A673 (cell line): ENCODE measurements at regions not wholly inside any gene's neighbourhood (a gene's known extent, or its start where the extent isn't known, plus 50 kb on each side); places are given as distances from the start of the nearest gene placed in this dataset.

Experiments used
- BruUV-seq: library from RNA; stranded (reverse); fragments of 400-500 nt; replicated peaks from 2 replicates; lab custom pipeline; 2021; lab: Mats Ljungman, UMichigan
- CTCF ChIA-PET: fragments of 300-600 bp; sonication (Branson Sonifier 250); formaldehyde crosslinking; loops from one replicate; lab custom pipeline; 2022; ENCODE audit warnings: antibody characterized with exemption; lab: Charles Lee
- POLR2A ChIA-PET: fragments of 300-600 bp; sonication (Branson Sonifier 250); formaldehyde crosslinking; loops from one replicate; lab custom pipeline; 2022; ENCODE audit warnings: antibody characterized with exemption; ENCODE audit not compliant: low non-redundant PET; lab: Charles Lee
- DNase-seq: peaks from one replicate; pipeline ENCODE4 v3.0.0-alpha.2; 2015; ENCODE audit warnings: low spot score
- H3K27ac ChIP-seq: fragments of 200-600 bp; sonication (generic); 2 replicates; pipeline ENCODE4 v1.5.1; 2016; ENCODE audit warnings: mixed run types, low read depth, mild to moderate bottlenecking, mixed read lengths, antibody characterized with exemption, low read length; ENCODE audit not compliant: poor library complexity, severe bottlenecking
- H3K27me3 ChIP-seq: fragments of 200-600 bp; sonication (generic); replicated peaks from 2 replicates; pipeline ENCODE4 v1.6.1; 2017; ENCODE audit warnings: mixed run types, low read depth, mild to moderate bottlenecking, mixed read lengths, antibody characterized with exemption, low read length; ENCODE audit not compliant: insufficient read depth, poor library complexity
- H3K36me3 ChIP-seq: fragments of 200-600 bp; sonication (generic); 2 replicates; pipeline ENCODE4 v1.6.1; 2016; ENCODE audit warnings: mixed run types, mild to moderate bottlenecking, mixed read lengths, antibody characterized with exemption, low read length; ENCODE audit not compliant: insufficient read depth, poor library complexity, severe bottlenecking
- H3K4me1 ChIP-seq: fragments of 200-600 bp; sonication (generic); 2 replicates; pipeline ENCODE4 v1.6.1; 2017; ENCODE audit warnings: mixed run types, mild to moderate bottlenecking, mixed read lengths, antibody characterized with exemption, low read length; ENCODE audit not compliant: insufficient read depth, poor library complexity, severe bottlenecking
- H3K4me3 ChIP-seq: fragments of 200-600 bp; sonication (generic); 2 replicates; pipeline ENCODE4 v1.5.1; 2016; ENCODE audit warnings: low read depth, mixed run types, mild to moderate bottlenecking, mixed read lengths, low read length; ENCODE audit not compliant: poor library complexity, severe bottlenecking
- H3K9me3 ChIP-seq: fragments of 200-600 bp; sonication (generic); 2 replicates; pipeline ENCODE4 v1.6.1; 2016; ENCODE audit warnings: mixed run types, low read depth, mild to moderate bottlenecking, mixed read lengths, antibody characterized with exemption, low read length; ENCODE audit not compliant: poor library complexity, severe bottlenecking
- CTCF ChIP-seq: fragments of 300-800, 200-600 bp; sonication (generic); conservative IDR thresholded peaks from 2 replicates; pipeline ENCODE4 v1.5.1; 2017; ENCODE audit warnings: low read depth, mild to moderate bottlenecking, antibody characterized with exemption, low read length, moderate library complexity, mixed read lengths
- EZH2 ChIP-seq: fragments of 200-600 bp; sonication (generic); IDR thresholded peaks from 2 replicates; pipeline ENCODE4 v1.6.1; 2017; ENCODE audit warnings: borderline replicate concordance, low read depth, mild to moderate bottlenecking, mixed read lengths, antibody characterized with exemption, low read length; ENCODE audit not compliant: poor library complexity, severe bottlenecking
- intact Hi-C: fragments of 100-400 bp; cut with micrococcal nuclease; formaldehyde crosslinking; loops from one replicate; pipeline ENCODE4 v1.10.0; 2022; ENCODE audit not compliant: unreplicated experiment

- Histone ChIP-seq H3K27ac (no peak overlapping the region), H3K4me1 (no peaks in the 10 kb centered on the region), H3K36me3 (no peaks in the 10 kb centered on the region), H3K27me3 (peaks cover 28% of the 10 kb centered on the region), H3K9me3 (no peaks in the 10 kb centered on the region), H3K4me3 (no peak overlapping the region)
- no peak for DNase-seq
- ChIA-PET POLR2A (no interaction called here), CTCF (no interaction called here)
- no peak for TF ChIP-seq CTCF
- no peak for TF ChIP-seq EZH2
- no TSS peak for BruUV-seq
- intact Hi-C loops = no loop called here
Observed at GRCh38 chr17:51516924-51517323, 256.6 kb downstream of the UTP18 start.

GRCh38 chr17:51524524-51524923 lies 264.2 kb downstream of the UTP18 start:
- POLR2A ChIA-PET = no interaction called here
- TF ChIP-seq EZH2 (no peak), CTCF (no peak)
- DNase-seq = no peak
- peaks cover 25% of the 10 kb centered on the region for H3K27me3 ChIP-seq
- intact Hi-C loops = no loop called here
- H3K4me1 ChIP-seq = no peaks in the 10 kb centered on the region
- CTCF ChIA-PET = no interaction called here
- H3K4me3 ChIP-seq = no peak overlapping the region
- no peaks in the 10 kb centered on the region for H3K9me3 ChIP-seq
- H3K36me3 ChIP-seq = no peaks in the 10 kb centered on the region
- H3K27ac ChIP-seq = no peak overlapping the region
- BruUV-seq = no TSS peak

GRCh38 chr17:51526507-51526906 lies 266.2 kb downstream of the UTP18 start:
- H3K27me3 ChIP-seq = peaks cover 39% of the 10 kb centered on the region
- ChIA-PET CTCF (no interaction called here), POLR2A (interaction anchor here (0.5 kb wide), 1 partner anchor 254 kb away, joined by 3 read pairs; no protein-coding TSS in a partner anchor)

More at GRCh38 chr17:51526507-51526906, 266.2 kb downstream of the UTP18 start:
- no peak overlapping the region for H3K27ac ChIP-seq
- no peaks in the 10 kb centered on the region for H3K4me1 ChIP-seq
- no peak overlapping the region for H3K4me3 ChIP-seq
- no peak for TF ChIP-seq EZH2
- TF ChIP-seq CTCF = no peak
- no peak for DNase-seq
- BruUV-seq = no TSS peak
- H3K36me3 ChIP-seq = no peaks in the 10 kb centered on the region
- intact Hi-C loops = no loop called here
- no peaks in the 10 kb centered on the region for H3K9me3 ChIP-seq
